Right kidney (tissue), 1 donor: ENCODE measurements at regions not wholly inside any gene's neighbourhood (a gene's known extent, or its start where the extent isn't known, plus 50 kb on each side); places are given as distances from the start of the nearest gene placed in this dataset.

Experiments
- DNase-seq: peaks from one replicate; pipeline ENCODE4 v3.0.0-alpha.2; 2016

GRCh38 chr21:27225151-27225550, 258.3 kb upstream of the ADAMTS5 start:
- no peak for DNase-seq

DNA sequence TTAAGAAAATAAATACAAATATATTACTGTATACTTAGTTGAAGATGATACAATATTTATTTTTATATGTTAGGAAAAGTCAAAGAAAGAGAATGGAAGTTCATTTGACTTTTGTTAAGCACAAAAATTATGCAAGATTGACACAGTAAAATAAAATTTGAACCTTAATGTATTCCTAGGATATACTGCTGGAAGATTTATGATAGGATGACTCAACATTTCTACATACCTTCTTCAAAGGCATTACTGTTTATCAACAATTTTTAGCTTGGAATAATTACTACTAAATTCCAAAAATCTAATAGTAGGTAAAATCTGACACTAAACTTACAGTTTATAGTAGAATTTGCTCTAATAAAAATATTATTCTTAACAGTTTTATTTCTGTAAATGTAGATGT, 257.3 kb upstream of the ADAMTS5 start:
- no peak for DNase-seq

GRCh38 chr21:27221077-27221476, 254.2 kb upstream of the ADAMTS5 start:
- DNase-seq, result no peak

DNA sequence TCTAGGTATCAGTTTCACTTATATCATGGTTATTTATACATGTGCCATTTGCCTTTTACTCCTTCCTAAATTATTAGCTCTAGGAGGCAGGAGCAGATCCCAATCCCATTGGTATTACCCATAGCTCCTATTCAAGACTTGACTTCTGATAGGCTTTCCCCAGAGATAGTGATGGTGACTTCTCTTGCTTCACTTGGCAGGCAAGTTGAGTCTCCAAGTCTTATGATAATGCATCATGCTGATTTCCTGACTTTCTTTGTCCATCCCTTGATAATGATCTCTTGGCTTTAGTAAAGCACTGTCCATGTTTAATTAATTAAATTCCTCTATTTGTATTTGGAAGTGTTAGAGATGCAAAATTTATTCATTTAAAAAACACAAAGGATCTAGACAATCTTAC, 253.5 kb upstream of the ADAMTS5 start:
- no peak for DNase-seq

DNA sequence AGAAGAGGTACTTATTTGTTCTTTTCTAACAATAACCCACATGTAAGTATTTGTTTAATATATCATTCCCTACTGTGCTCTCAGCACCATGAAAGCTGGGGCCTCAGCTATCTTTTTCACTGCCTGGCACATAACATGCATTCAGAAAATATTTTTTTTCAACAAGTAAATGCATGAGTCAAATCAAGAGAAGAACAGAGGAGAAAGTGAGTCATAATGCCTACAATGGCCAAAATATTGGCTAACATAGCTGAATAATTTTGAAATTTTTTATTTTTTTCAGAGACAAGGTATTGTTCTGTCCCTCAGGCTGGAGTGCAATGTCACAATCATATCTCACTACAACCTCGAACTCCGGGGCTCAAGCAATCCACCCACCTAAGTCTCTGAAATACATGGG, 252.2 kb upstream of the ADAMTS5 start:
- DNase-seq, result no peak

DNA sequence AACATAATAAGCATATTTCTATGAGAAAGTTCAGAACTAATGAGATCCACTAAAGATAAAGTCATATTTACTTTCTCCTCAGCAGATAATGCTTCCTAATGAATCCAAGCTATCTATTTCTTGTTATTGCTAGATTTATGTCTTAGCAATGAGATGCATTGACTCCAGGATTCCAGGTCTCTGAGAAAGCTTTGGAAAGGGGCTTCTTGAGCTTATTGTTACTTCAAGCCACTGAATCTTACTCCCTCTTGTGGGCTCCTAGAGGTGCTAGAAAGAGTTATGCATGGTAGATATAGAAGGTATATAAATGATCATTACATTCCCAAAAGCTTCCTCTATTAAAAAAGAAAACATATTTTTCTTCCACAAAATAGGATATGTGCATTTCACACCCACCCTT, 246.4 kb upstream of the ADAMTS5 start:
- DNase-seq, result no peak

- no peak for DNase-seq
Observed at GRCh38 chr21:27212441-27212840, 245.6 kb upstream of the ADAMTS5 start.

DNA sequence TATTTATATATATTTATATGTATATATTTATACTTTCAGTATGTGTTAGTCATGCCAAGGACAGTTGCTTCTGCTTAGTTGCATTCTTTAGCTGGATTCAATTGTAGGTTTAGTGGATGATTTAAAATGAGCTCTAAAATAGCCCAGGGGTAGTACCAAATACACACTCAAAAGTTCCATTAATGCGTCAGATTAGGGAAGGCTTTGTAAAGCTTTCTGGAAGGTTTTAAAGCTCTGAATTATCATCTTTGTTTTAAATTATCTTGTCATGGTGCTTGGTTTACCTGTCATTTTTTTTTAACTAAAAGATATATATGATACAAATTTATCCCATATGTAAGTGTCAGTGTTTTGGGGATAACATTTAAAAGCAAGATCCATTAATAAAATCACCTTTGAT, 242.7 kb upstream of the ADAMTS5 start:
- no peak for DNase-seq

DNA sequence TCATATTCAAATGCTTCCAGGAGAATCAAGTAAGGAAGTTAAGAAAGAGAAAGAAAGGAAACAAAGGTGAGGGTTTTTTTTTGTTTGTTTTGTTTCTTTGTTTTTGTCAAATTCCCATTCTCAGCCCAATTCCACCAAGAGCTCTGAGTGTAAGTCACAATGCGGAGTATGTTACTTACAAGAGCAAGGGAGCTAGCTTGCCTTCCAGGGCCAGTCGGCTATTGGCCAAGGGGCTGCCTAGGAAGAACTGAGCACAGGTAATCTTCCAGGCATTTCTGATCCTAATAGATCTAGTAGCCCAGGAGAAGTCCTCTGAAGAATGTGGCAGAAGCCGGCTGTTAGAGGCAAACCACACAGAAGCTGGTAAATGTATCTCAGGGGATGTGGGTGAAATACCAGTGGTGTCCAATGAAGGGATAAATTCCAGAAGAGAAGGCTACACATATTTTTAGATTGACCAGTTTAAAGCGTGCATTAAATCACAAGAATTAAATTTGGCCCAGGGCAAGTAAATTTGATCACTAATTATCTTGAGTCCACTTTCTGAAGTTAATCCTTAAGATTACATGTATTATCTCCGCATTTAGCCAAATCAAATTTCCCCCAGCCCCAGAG, 239.6 kb upstream of the ADAMTS5 start:
- DNase-seq, result no peak

- no peak for DNase-seq
Observed at GRCh38 chr21:27202301-27202700, 235.4 kb upstream of the ADAMTS5 start.

GRCh38 chr21:27201197-27201596, 234.3 kb upstream of the ADAMTS5 start:
- DNase-seq, result no peak

GRCh38 chr21:27196651-27197050, 229.8 kb upstream of the ADAMTS5 start:
- no peak for DNase-seq

DNA sequence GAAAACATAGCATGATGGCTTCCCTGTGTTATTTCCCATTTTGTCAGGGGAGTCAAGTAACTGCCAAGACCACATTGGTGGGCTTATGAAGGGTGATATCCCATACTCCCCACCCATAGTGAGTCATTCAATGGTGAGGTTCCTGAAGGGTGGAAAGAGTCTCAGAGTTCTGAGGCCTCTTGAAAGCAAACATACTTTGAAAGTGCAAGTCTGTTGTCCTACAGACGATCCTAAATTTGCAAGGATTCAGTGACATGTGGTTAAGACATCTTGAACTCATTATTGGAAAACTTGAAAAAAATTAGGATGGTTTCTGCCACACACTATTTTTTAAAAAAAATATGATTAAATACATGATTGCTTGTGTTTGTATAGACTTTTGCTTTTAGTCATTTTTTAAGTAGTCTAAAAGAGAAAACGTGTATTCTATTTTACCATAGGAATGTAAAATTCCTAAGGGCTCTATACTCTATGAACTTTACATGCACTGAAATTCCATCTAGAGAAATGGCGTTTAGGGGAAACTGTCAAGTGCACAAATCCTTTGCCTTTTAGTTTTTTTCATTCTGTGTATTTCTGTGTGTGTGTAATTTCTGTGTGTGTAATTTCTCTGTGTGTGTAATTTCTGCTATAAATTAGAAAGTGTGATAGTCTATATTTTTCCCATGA, 225.5 kb upstream of the ADAMTS5 start:
- no peak for DNase-seq

DNA sequence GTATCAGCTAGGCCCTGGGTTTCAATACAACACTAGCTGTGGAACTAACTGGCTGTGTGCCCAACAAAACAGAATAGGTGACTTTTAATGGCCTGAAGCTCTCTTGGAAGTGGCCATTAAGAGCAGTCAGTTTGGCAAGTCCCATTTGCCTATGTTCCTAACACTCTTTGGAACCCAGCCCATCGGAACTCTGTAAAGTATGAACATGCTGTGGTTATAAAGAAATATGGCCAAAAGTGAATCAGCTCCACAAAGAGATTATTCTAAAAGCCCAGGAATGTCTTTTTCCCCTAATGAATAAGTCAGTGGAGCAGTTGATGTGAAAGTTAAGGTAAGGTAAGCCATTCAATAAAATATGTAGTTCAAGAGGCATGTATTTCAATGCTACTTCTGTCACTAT, 223.7 kb upstream of the ADAMTS5 start:
- DNase-seq, result no peak

- DNase-seq, result no peak
Observed at GRCh38 chr21:27189870-27190269, 223.0 kb upstream of the ADAMTS5 start.

- DNase-seq, result no peak
Observed at GRCh38 chr21:27173053-27173452, 206.2 kb upstream of the ADAMTS5 start.

DNA sequence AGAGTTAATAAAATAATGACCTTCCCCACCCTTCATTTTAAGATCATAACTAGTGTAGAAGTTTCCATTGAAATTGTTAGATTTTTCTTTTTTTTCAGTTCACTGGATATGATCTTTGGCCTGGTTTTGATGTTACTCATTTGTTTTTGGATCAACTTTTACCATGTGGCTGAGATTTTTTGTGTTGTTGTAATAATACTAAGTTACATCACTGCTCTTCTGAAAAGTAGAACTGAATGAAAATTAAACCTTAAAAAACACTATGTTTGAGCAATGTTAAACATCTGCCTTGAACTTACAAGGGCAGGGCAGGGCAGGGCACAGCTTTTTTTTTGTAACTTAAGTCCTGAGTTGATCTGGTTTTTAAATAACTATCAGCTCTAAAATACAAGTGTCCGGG, 204.8 kb upstream of the ADAMTS5 start:
- DNase-seq, result no peak

DNA sequence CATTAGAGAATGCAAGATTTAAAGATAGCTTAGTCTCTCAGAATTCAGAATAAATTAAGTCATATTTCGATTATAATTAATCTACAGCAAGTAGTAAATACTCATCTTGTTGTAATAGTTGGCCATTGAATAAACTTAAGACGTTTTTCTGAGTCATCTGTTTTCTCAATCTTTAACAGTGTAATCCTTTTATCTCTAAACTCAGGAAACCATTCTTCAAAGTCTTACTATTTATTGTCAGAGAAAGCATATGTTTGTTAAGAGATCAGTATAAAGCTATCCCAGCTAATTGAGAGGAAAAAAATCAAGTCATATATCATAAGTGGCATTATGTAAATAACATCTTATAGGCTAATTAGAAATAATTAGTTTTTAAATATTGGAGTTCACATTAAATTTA, 201.2 kb upstream of the ADAMTS5 start:
- no peak for DNase-seq

- DNase-seq, result no peak
Observed at GRCh38 chr21:27164208-27165177, 197.6 kb upstream of the ADAMTS5 start.

GRCh38 chr21:27158967-27159366, 192.1 kb upstream of the ADAMTS5 start:
- DNase-seq, result no peak

GRCh38 chr21:27157097-27157496, 190.2 kb upstream of the ADAMTS5 start:
- no peak for DNase-seq

DNA sequence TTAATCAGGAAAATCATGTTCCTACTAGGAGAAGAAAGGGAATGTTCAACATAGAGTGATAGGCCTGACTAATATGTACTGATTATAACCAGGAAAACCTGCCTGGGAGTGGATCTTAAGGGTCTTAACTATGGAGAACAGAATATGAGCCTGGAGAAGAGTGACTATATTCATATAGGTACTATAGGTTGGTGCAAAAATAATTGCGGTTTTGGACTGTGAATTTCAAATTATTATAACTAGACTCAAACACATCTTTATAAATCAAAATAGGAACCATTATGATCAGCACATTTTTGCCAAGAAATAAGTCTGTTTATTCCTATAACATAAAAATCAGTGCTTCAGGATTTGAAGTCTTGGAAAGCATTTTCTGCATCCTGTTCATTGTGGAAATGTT, 189.8 kb upstream of the ADAMTS5 start:
- DNase-seq, result no peak

DNA sequence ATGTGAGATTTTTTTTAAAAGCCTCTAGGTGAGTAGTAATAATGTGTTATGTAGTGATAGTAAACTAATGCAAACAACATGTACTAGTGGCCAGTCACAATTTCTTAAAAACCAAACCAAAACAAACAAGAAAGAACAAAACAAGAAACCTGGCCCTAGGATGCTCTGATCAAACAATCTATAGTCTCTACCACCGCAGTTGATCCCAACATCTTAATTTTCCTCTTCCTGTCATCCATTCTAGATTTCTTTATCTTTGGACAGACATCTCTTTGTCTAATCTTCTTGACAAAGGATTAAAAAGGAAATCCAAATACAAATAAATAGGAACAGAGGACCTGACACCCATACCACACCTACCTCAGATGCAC, 188.2 kb upstream of the ADAMTS5 start:
- DNase-seq, result no peak
